Neural crest cell (in vitro differentiated cells): ENCODE measurements at regions not wholly inside any gene's neighbourhood (a gene's known extent, or its start where the extent isn't known, plus 50 kb on each side); places are given as distances from the start of the nearest gene placed in this dataset.

Experiments used
- DNase-seq: peaks from one replicate; pipeline ENCODE4 v3.0.0; 2021; ENCODE audit warnings: low read depth, mixed read lengths, low spot score
- H3K27ac Mint-ChIP-seq: one replicate; pipeline ENCODE4 v1.8.0; 2021; ENCODE audit warnings: mild to moderate bottlenecking, mixed read lengths; ENCODE audit not compliant: unreplicated experiment
- H3K27me3 Mint-ChIP-seq: 2 replicates; pipeline ENCODE4 v1.8.0; 2021; ENCODE audit warnings: low read depth, mild to moderate bottlenecking, mixed read lengths
- H3K36me3 Mint-ChIP-seq: 2 replicates; pipeline ENCODE4 v1.8.0; 2021; ENCODE audit warnings: low read depth, mild to moderate bottlenecking, mixed read lengths
- H3K4me1 Mint-ChIP-seq: 2 replicates; pipeline ENCODE4 v1.8.0; 2021; ENCODE audit warnings: mixed read lengths
- H3K4me3 Mint-ChIP-seq: one replicate; pipeline ENCODE4 v1.8.0; 2021; ENCODE audit warnings: mild to moderate bottlenecking, mixed read lengths
- H3K9me3 Mint-ChIP-seq: 2 replicates; pipeline ENCODE4 v1.8.0; 2021; ENCODE audit warnings: mixed read lengths
- CTCF ChIP-seq: fragments of 200-600 bp; sonication (generic); conservative IDR thresholded peaks from 2 replicates; pipeline ENCODE4 v1.5.0; 2021; ENCODE audit warnings: antibody characterized with exemption, mild to moderate bottlenecking

GRCh38 chr10:21172542-21172929 lies 275.4 kb upstream of the NEBL start:
- H3K4me3 Mint-ChIP-seq = peak overlapping the region; percentile 84
- no peak overlapping the region for H3K27ac Mint-ChIP-seq
- peaks cover 36% of the 10 kb centered on the region for H3K27me3 Mint-ChIP-seq
- no peaks in the 10 kb centered on the region for H3K36me3 Mint-ChIP-seq
- H3K4me1 Mint-ChIP-seq = peaks cover 58% of the 10 kb centered on the region
- peaks cover 3% of the 10 kb centered on the region for H3K9me3 Mint-ChIP-seq
- no peak for DNase-seq
- no peak for TF ChIP-seq CTCF

GRCh38 chr10:21171936-21172541 lies 274.9 kb upstream of the NEBL start:
- Mint-ChIP-seq H3K36me3 (no peaks in the 10 kb centered on the region), H3K9me3 (peaks cover 1% of the 10 kb centered on the region), H3K4me3 (peak overlapping the region; percentile 84), H3K27ac (no peak overlapping the region), H3K27me3 (peaks cover 36% of the 10 kb centered on the region), H3K4me1 (peaks cover 59% of the 10 kb centered on the region)
- TF ChIP-seq CTCF = no peak
- DNase-seq = no peak

- Mint-ChIP-seq H3K36me3 (peaks cover 2% of the 10 kb centered on the region), H3K4me1 (peaks cover 56% of the 10 kb centered on the region), H3K27me3 (peaks cover 34% of the 10 kb centered on the region), H3K4me3 (peak overlapping the region; percentile 65), H3K9me3 (no peaks in the 10 kb centered on the region), H3K27ac (no peak overlapping the region)
- no peak for DNase-seq
- peak; percentile 58 for TF ChIP-seq CTCF
These were observed 274.3 kb upstream of the NEBL start for GRCh38 chr10:21171197-21171935.

- no peaks in the 10 kb centered on the region for H3K9me3 Mint-ChIP-seq
- no peak for DNase-seq
- H3K27me3 Mint-ChIP-seq = peaks cover 25% of the 10 kb centered on the region
- peak overlapping the region; percentile 3 for H3K4me3 Mint-ChIP-seq
- H3K4me1 Mint-ChIP-seq = peaks cover 46% of the 10 kb centered on the region
- no peak overlapping the region for H3K27ac Mint-ChIP-seq
- TF ChIP-seq CTCF = no peak
- H3K36me3 Mint-ChIP-seq = peaks cover 3% of the 10 kb centered on the region
These were observed 273.1 kb upstream of the NEBL start for GRCh38 chr10:21170216-21170615.

GRCh38 chr10:21169271-21169670 lies 272.2 kb upstream of the NEBL start:
- DNase-seq = no peak
- Mint-ChIP-seq H3K4me3 (peak overlapping the region; percentile 69), H3K36me3 (peaks cover 3% of the 10 kb centered on the region), H3K27ac (no peak overlapping the region), H3K9me3 (no peaks in the 10 kb centered on the region), H3K27me3 (peaks cover 17% of the 10 kb centered on the region), H3K4me1 (peaks cover 48% of the 10 kb centered on the region)
- TF ChIP-seq CTCF = no peak
